ENCODE measurements at regions not wholly inside any gene's neighbourhood (a gene's known extent, or its start where the extent isn't known, plus 50 kb on each side); places are given as distances from the start of the nearest gene placed in this dataset.
"Not testable (repeated sequence)": the region's sequence is repeated elsewhere in the genome, so short reads cannot be mapped to it uniquely, and the experiment has no call there.

GRCh38 chr11:10956884-10957283 lies 99.0 kb upstream of the ZBED5 start:
- H3K9me3 ChIP-seq (ENCODE audit: control insufficient read depth, low read depth, low read length); H3K36me3 ChIP-seq (ENCODE audit: control insufficient read depth, low read depth, low read length); H3K4me1 ChIP-seq (ENCODE audit: control insufficient read depth, low read depth, low read length); H3K27ac ChIP-seq (ENCODE audit: low read length); H3K9ac ChIP-seq (ENCODE audit: low read length); H3K27me3 ChIP-seq (ENCODE audit: control insufficient read depth, insufficient read depth, low read length); H3K4me3 ChIP-seq (ENCODE audit: low read length): not testable (repeated sequence)

- Histone ChIP-seq H3K9me3 (ENCODE audit: control insufficient read depth, low read depth, low read length) (peaks cover 3% of the 10 kb centered on the region), H3K4me3 (ENCODE audit: low read length) (no peak overlapping the region), H3K27me3 (ENCODE audit: control insufficient read depth, insufficient read depth, low read length) (no peaks in the 10 kb centered on the region), H3K27ac (ENCODE audit: low read length) (no peak overlapping the region), H3K36me3 (ENCODE audit: control insufficient read depth, low read depth, low read length) (no peaks in the 10 kb centered on the region), H3K4me1 (ENCODE audit: control insufficient read depth, low read depth, low read length) (no peaks in the 10 kb centered on the region), H3K9ac (ENCODE audit: low read length) (no peak overlapping the region)
These were observed 97.8 kb upstream of the ZBED5 start for GRCh38 chr11:10955616-10956015.

GRCh38 chr11:10954184-10954583 lies 96.3 kb upstream of the ZBED5 start:
- no peaks in the 10 kb centered on the region for H3K4me1 ChIP-seq (ENCODE audit: control insufficient read depth, low read depth, low read length)
- H3K36me3 ChIP-seq (ENCODE audit: control insufficient read depth, low read depth, low read length), result no peaks in the 10 kb centered on the region
- peaks cover 3% of the 10 kb centered on the region for H3K9me3 ChIP-seq (ENCODE audit: control insufficient read depth, low read depth, low read length)
- H3K27ac ChIP-seq (ENCODE audit: low read length), result no peak overlapping the region
- H3K27me3 ChIP-seq (ENCODE audit: control insufficient read depth, insufficient read depth, low read length), result no peaks in the 10 kb centered on the region
- no peak overlapping the region for H3K4me3 ChIP-seq (ENCODE audit: low read length)
- H3K9ac ChIP-seq (ENCODE audit: low read length), result no peak overlapping the region

- H3K9ac ChIP-seq (ENCODE audit: low read length), result no peak overlapping the region
- no peak overlapping the region for H3K27ac ChIP-seq (ENCODE audit: low read length)
- peaks cover 3% of the 10 kb centered on the region for H3K9me3 ChIP-seq (ENCODE audit: control insufficient read depth, low read depth, low read length)
These were observed 95.0 kb upstream of the ZBED5 start for GRCh38 chr11:10952872-10953271.

GRCh38 chr11:10947935-10948334 lies 90.1 kb upstream of the ZBED5 start:
- H3K36me3 ChIP-seq (ENCODE audit: control insufficient read depth, low read depth, low read length); H3K4me1 ChIP-seq (ENCODE audit: control insufficient read depth, low read depth, low read length); H3K9me3 ChIP-seq (ENCODE audit: control insufficient read depth, low read depth, low read length); H3K27me3 ChIP-seq (ENCODE audit: control insufficient read depth, insufficient read depth, low read length); H3K9ac ChIP-seq (ENCODE audit: low read length); H3K4me3 ChIP-seq (ENCODE audit: low read length); H3K27ac ChIP-seq (ENCODE audit: low read length): not testable (repeated sequence)

More at GRCh38 chr11:10952872-10953271, 95.0 kb upstream of the ZBED5 start:
- H3K4me3 ChIP-seq (ENCODE audit: low read length), result no peak overlapping the region
- H3K4me1 ChIP-seq (ENCODE audit: control insufficient read depth, low read depth, low read length), result no peaks in the 10 kb centered on the region
- H3K36me3 ChIP-seq (ENCODE audit: control insufficient read depth, low read depth, low read length), result no peaks in the 10 kb centered on the region
- H3K27me3 ChIP-seq (ENCODE audit: control insufficient read depth, insufficient read depth, low read length), result no peaks in the 10 kb centered on the region

- no peak overlapping the region for H3K9ac ChIP-seq (ENCODE audit: low read length)
- H3K27me3 ChIP-seq (ENCODE audit: control insufficient read depth, insufficient read depth, low read length), result no peaks in the 10 kb centered on the region
- H3K9me3 ChIP-seq (ENCODE audit: control insufficient read depth, low read depth, low read length), result no peaks in the 10 kb centered on the region
- no peak overlapping the region for H3K4me3 ChIP-seq (ENCODE audit: low read length)
- no peaks in the 10 kb centered on the region for H3K36me3 ChIP-seq (ENCODE audit: control insufficient read depth, low read depth, low read length)
- no peaks in the 10 kb centered on the region for H3K4me1 ChIP-seq (ENCODE audit: control insufficient read depth, low read depth, low read length)
- H3K27ac ChIP-seq (ENCODE audit: low read length), result no peak overlapping the region
These were observed 88.2 kb upstream of the ZBED5 start for GRCh38 chr11:10946072-10946471.

GRCh38 chr11:10945196-10945595 lies 87.3 kb upstream of the ZBED5 start:
- no peaks in the 10 kb centered on the region for H3K4me1 ChIP-seq (ENCODE audit: control insufficient read depth, low read depth, low read length)
- H3K9ac ChIP-seq (ENCODE audit: low read length), result no peak overlapping the region
- no peak overlapping the region for H3K4me3 ChIP-seq (ENCODE audit: low read length)
- H3K36me3 ChIP-seq (ENCODE audit: control insufficient read depth, low read depth, low read length), result no peaks in the 10 kb centered on the region
- no peak overlapping the region for H3K27ac ChIP-seq (ENCODE audit: low read length)
- H3K9me3 ChIP-seq (ENCODE audit: control insufficient read depth, low read depth, low read length), result no peaks in the 10 kb centered on the region
- H3K27me3 ChIP-seq (ENCODE audit: control insufficient read depth, insufficient read depth, low read length), result no peaks in the 10 kb centered on the region

GRCh38 chr11:10943968-10944367 lies 86.1 kb upstream of the ZBED5 start:
- H3K4me1 ChIP-seq (ENCODE audit: control insufficient read depth, low read depth, low read length), result no peaks in the 10 kb centered on the region
- no peak overlapping the region for H3K27ac ChIP-seq (ENCODE audit: low read length)
- H3K9me3 ChIP-seq (ENCODE audit: control insufficient read depth, low read depth, low read length), result no peaks in the 10 kb centered on the region
- no peak overlapping the region for H3K4me3 ChIP-seq (ENCODE audit: low read length)
- H3K36me3 ChIP-seq (ENCODE audit: control insufficient read depth, low read depth, low read length), result no peaks in the 10 kb centered on the region
- no peaks in the 10 kb centered on the region for H3K27me3 ChIP-seq (ENCODE audit: control insufficient read depth, insufficient read depth, low read length)
- no peak overlapping the region for H3K9ac ChIP-seq (ENCODE audit: low read length)

GRCh38 chr11:10942620-10943019 lies 84.8 kb upstream of the ZBED5 start:
- Histone ChIP-seq H3K9me3 (ENCODE audit: control insufficient read depth, low read depth, low read length) (no peaks in the 10 kb centered on the region), H3K27ac (ENCODE audit: low read length) (no peak overlapping the region), H3K9ac (ENCODE audit: low read length) (no peak overlapping the region), H3K36me3 (ENCODE audit: control insufficient read depth, low read depth, low read length) (no peaks in the 10 kb centered on the region), H3K27me3 (ENCODE audit: control insufficient read depth, insufficient read depth, low read length) (no peaks in the 10 kb centered on the region), H3K4me3 (ENCODE audit: low read length) (no peak overlapping the region), H3K4me1 (ENCODE audit: control insufficient read depth, low read depth, low read length) (no peaks in the 10 kb centered on the region)

GRCh38 chr11:10941871-10942270 lies 84.0 kb upstream of the ZBED5 start:
- H3K4me1 ChIP-seq (ENCODE audit: control insufficient read depth, low read depth, low read length), result no peaks in the 10 kb centered on the region
- H3K36me3 ChIP-seq (ENCODE audit: control insufficient read depth, low read depth, low read length), result no peaks in the 10 kb centered on the region
- H3K27me3 ChIP-seq (ENCODE audit: control insufficient read depth, insufficient read depth, low read length), result no peaks in the 10 kb centered on the region

GRCh38 chr11:10941414-10941813 lies 83.6 kb upstream of the ZBED5 start:
- no peaks in the 10 kb centered on the region for H3K9me3 ChIP-seq (ENCODE audit: control insufficient read depth, low read depth, low read length)
- no peaks in the 10 kb centered on the region for H3K27me3 ChIP-seq (ENCODE audit: control insufficient read depth, insufficient read depth, low read length)
- H3K36me3 ChIP-seq (ENCODE audit: control insufficient read depth, low read depth, low read length), result no peaks in the 10 kb centered on the region
- H3K9ac ChIP-seq (ENCODE audit: low read length), result no peak overlapping the region
- no peaks in the 10 kb centered on the region for H3K4me1 ChIP-seq (ENCODE audit: control insufficient read depth, low read depth, low read length)
- no peak overlapping the region for H3K4me3 ChIP-seq (ENCODE audit: low read length)
- no peak overlapping the region for H3K27ac ChIP-seq (ENCODE audit: low read length)

More at GRCh38 chr11:10941871-10942270, 84.0 kb upstream of the ZBED5 start:
- no peak overlapping the region for H3K27ac ChIP-seq (ENCODE audit: low read length)
- H3K9ac ChIP-seq (ENCODE audit: low read length), result no peak overlapping the region
- H3K4me3 ChIP-seq (ENCODE audit: low read length), result no peak overlapping the region
- H3K9me3 ChIP-seq (ENCODE audit: control insufficient read depth, low read depth, low read length), result no peaks in the 10 kb centered on the region

- H3K4me3 ChIP-seq (ENCODE audit: low read length), result no peak overlapping the region
- H3K27ac ChIP-seq (ENCODE audit: low read length), result no peak overlapping the region
- H3K9ac ChIP-seq (ENCODE audit: low read length), result no peak overlapping the region
- no peaks in the 10 kb centered on the region for H3K9me3 ChIP-seq (ENCODE audit: control insufficient read depth, low read depth, low read length)
- H3K4me1 ChIP-seq (ENCODE audit: control insufficient read depth, low read depth, low read length), result peaks cover 4% of the 10 kb centered on the region
- H3K27me3 ChIP-seq (ENCODE audit: control insufficient read depth, insufficient read depth, low read length), result no peaks in the 10 kb centered on the region
- no peaks in the 10 kb centered on the region for H3K36me3 ChIP-seq (ENCODE audit: control insufficient read depth, low read depth, low read length)
These were observed 81.0 kb upstream of the ZBED5 start for GRCh38 chr11:10938650-10939387.
